Chondrocyte (in vitro differentiated cells): ENCODE measurements at regions not wholly inside any gene's neighbourhood (a gene's known extent, or its start where the extent isn't known, plus 50 kb on each side); places are given as distances from the start of the nearest gene placed in this dataset.

ENCODE experiments used
- DNase-seq: peaks from one replicate; pipeline ENCODE4 v3.0.0; 2021; ENCODE audit warnings: mixed read lengths, low spot score
- H3K27ac Mint-ChIP-seq: one replicate; pipeline ENCODE4 v1.8.0; 2021; ENCODE audit warnings: mild to moderate bottlenecking, moderate library complexity, mixed read lengths; ENCODE audit not compliant: unreplicated experiment
- H3K27me3 Mint-ChIP-seq: 2 replicates; pipeline ENCODE4 v1.8.0; 2021; ENCODE audit warnings: low read depth, mixed read lengths
- H3K36me3 Mint-ChIP-seq: 2 replicates; pipeline ENCODE4 v1.8.0; 2021; ENCODE audit warnings: low read depth, mixed read lengths
- H3K4me1 Mint-ChIP-seq: 2 replicates; pipeline ENCODE4 v1.8.0; 2021; ENCODE audit warnings: low read depth, mild to moderate bottlenecking, mixed read lengths
- H3K4me3 Mint-ChIP-seq: one replicate; pipeline ENCODE4 v1.8.0; 2021; ENCODE audit warnings: mild to moderate bottlenecking, moderate library complexity, mixed read lengths; ENCODE audit not compliant: unreplicated experiment
- H3K9me3 Mint-ChIP-seq: 2 replicates; pipeline ENCODE4 v1.8.0; 2021; ENCODE audit warnings: low read depth, mixed read lengths
- TF ChIP-seq, protein P1 (sequence below): fragments of 200-600 bp; sonication (generic); IDR thresholded peaks from 2 replicates; pipeline ENCODE4 v1.5.0; 2021; ENCODE audit warnings: antibody characterized with exemption, mild to moderate bottlenecking, moderate library complexity

GRCh38 chr10:107275806-107276205 lies 111.3 kb upstream of the SORCS1 start:
- H3K27ac Mint-ChIP-seq, result no peak overlapping the region
- no peaks in the 10 kb centered on the region for H3K9me3 Mint-ChIP-seq
- no peaks in the 10 kb centered on the region for H3K27me3 Mint-ChIP-seq
- H3K36me3 Mint-ChIP-seq, result no peaks in the 10 kb centered on the region
- DNase-seq, result no peak
- no peaks in the 10 kb centered on the region for H3K4me1 Mint-ChIP-seq
- TF ChIP-seq, protein P1, sequence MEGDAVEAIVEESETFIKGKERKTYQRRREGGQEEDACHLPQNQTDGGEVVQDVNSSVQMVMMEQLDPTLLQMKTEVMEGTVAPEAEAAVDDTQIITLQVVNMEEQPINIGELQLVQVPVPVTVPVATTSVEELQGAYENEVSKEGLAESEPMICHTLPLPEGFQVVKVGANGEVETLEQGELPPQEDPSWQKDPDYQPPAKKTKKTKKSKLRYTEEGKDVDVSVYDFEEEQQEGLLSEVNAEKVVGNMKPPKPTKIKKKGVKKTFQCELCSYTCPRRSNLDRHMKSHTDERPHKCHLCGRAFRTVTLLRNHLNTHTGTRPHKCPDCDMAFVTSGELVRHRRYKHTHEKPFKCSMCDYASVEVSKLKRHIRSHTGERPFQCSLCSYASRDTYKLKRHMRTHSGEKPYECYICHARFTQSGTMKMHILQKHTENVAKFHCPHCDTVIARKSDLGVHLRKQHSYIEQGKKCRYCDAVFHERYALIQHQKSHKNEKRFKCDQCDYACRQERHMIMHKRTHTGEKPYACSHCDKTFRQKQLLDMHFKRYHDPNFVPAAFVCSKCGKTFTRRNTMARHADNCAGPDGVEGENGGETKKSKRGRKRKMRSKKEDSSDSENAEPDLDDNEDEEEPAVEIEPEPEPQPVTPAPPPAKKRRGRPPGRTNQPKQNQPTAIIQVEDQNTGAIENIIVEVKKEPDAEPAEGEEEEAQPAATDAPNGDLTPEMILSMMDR, result no peak
- H3K4me3 Mint-ChIP-seq, result no peak overlapping the region

DNA sequence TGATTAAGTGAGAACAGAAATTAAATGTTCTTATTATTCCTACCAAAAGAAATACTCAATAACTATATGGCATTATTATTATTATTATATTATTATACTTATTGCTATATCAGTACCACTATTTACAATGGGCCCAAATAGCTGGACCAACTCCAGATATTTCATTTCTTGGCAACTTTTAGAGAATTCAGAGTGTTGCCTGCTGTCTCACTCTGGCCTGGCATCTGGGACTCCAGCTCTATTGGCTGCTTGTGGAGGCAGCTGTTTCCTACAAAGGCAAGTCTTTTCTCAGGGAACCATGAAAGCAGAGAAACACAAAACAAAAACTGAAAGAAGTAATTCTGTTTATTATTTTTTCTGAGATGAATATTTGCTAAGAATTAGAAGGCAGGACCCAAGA lies 105.1 kb upstream of the SORCS1 start:
- H3K4me1 Mint-ChIP-seq, result no peaks in the 10 kb centered on the region
- no peaks in the 10 kb centered on the region for H3K27me3 Mint-ChIP-seq
- no peak for DNase-seq
- no peak overlapping the region for H3K27ac Mint-ChIP-seq
- no peaks in the 10 kb centered on the region for H3K36me3 Mint-ChIP-seq
- TF ChIP-seq, protein P1, result no peak
- H3K4me3 Mint-ChIP-seq, result no peak overlapping the region
- H3K9me3 Mint-ChIP-seq, result no peaks in the 10 kb centered on the region

DNA sequence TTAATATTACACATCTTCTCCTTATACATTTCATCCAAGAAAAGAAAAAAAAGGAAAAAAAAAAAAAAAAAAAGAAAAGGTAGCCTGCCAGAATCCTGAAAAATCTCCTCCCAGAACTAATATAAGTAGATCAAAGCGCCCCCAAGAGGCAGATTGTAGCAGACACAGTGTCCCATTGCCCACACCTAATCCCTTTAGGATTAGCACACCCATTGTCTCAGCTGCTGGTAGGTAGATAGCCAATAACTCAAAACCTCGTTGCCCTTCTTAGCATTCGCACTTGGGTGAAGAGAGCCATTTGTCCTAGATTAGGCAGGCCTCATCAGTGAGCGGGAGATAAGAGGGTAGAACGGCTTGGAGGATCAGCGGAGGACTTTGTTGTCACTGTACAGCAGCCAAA lies 100.2 kb upstream of the SORCS1 start:
- no peak for DNase-seq
- no peak overlapping the region for H3K4me3 Mint-ChIP-seq
- H3K27me3 Mint-ChIP-seq, result no peaks in the 10 kb centered on the region
- no peaks in the 10 kb centered on the region for H3K36me3 Mint-ChIP-seq
- no peak overlapping the region for H3K27ac Mint-ChIP-seq
- no peaks in the 10 kb centered on the region for H3K9me3 Mint-ChIP-seq
- no peaks in the 10 kb centered on the region for H3K4me1 Mint-ChIP-seq
- TF ChIP-seq, protein P1, result no peak

DNA sequence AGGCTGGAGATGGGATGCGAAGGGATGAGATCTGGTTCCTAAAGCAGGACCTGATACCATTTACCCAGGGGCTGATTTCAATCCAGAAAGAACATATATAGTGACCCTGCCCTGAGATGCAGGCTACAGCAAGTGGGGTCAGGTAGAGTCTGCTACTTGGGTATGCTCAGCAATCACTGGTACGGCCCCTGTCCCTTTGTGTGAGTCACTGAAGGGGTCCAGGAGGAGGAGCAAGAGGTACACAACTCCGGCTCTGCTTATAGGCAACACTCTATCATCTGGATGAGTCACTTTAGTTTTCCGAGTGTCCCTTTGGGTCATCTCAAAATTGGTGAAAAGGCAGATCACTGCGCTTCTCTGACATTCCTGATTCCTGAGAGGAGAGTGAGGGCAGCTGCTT lies 79.6 kb upstream of the SORCS1 start:
- Mint-ChIP-seq H3K9me3 (no peaks in the 10 kb centered on the region), H3K4me3 (no peak overlapping the region), H3K36me3 (no peaks in the 10 kb centered on the region), H3K27ac (no peak overlapping the region), H3K27me3 (peaks cover 1% of the 10 kb centered on the region), H3K4me1 (no peaks in the 10 kb centered on the region)
- DNase-seq, result no peak
- TF ChIP-seq, protein P1, result no peak

GRCh38 chr10:107238275-107238674 lies 73.8 kb upstream of the SORCS1 start:
- Mint-ChIP-seq H3K9me3 (peaks cover 16% of the 10 kb centered on the region), H3K36me3 (no peaks in the 10 kb centered on the region), H3K27ac (no peak overlapping the region), H3K4me3 (no peak overlapping the region), H3K4me1 (no peaks in the 10 kb centered on the region), H3K27me3 (peaks cover 1% of the 10 kb centered on the region)
- DNase-seq, result no peak
- TF ChIP-seq, protein P1, result no peak
